Neural crest cell (in vitro differentiated cells): ENCODE measurements at regions not wholly inside any gene's neighbourhood (a gene's known extent, or its start where the extent isn't known, plus 50 kb on each side); places are given as distances from the start of the nearest gene placed in this dataset.
A peak's percentile ranks its signal among the peaks of the same experiment; 100 is the strongest.

Source experiments
- DNase-seq: peaks from one replicate; pipeline ENCODE4 v3.0.0; 2021; ENCODE audit warnings: low read depth, mixed read lengths, low spot score
- H3K27ac Mint-ChIP-seq: one replicate; pipeline ENCODE4 v1.8.0; 2021; ENCODE audit warnings: mild to moderate bottlenecking, mixed read lengths; ENCODE audit not compliant: unreplicated experiment
- H3K27me3 Mint-ChIP-seq: 2 replicates; pipeline ENCODE4 v1.8.0; 2021; ENCODE audit warnings: low read depth, mild to moderate bottlenecking, mixed read lengths
- H3K36me3 Mint-ChIP-seq: 2 replicates; pipeline ENCODE4 v1.8.0; 2021; ENCODE audit warnings: low read depth, mild to moderate bottlenecking, mixed read lengths
- H3K4me1 Mint-ChIP-seq: 2 replicates; pipeline ENCODE4 v1.8.0; 2021; ENCODE audit warnings: mixed read lengths
- H3K4me3 Mint-ChIP-seq: one replicate; pipeline ENCODE4 v1.8.0; 2021; ENCODE audit warnings: mild to moderate bottlenecking, mixed read lengths
- H3K9me3 Mint-ChIP-seq: 2 replicates; pipeline ENCODE4 v1.8.0; 2021; ENCODE audit warnings: mixed read lengths
- CTCF ChIP-seq: fragments of 200-600 bp; sonication (generic); conservative IDR thresholded peaks from 2 replicates; pipeline ENCODE4 v1.5.0; 2021; ENCODE audit warnings: antibody characterized with exemption, mild to moderate bottlenecking

- H3K27me3 Mint-ChIP-seq, result no peaks in the 10 kb centered on the region
- TF ChIP-seq CTCF, result peak; percentile 66
These were observed 180.1 kb upstream of the MVB12B start for GRCh38 chr9:126146254-126147145.

GRCh38 chr9:126147186-126147935 is 179.3 kb upstream of the MVB12B start:
- no peak overlapping the region for H3K27ac Mint-ChIP-seq
- no peak for DNase-seq
- no peaks in the 10 kb centered on the region for H3K9me3 Mint-ChIP-seq
- no peak for TF ChIP-seq CTCF
- H3K27me3 Mint-ChIP-seq, result no peaks in the 10 kb centered on the region
- H3K4me1 Mint-ChIP-seq, result peaks cover 20% of the 10 kb centered on the region
- no peaks in the 10 kb centered on the region for H3K36me3 Mint-ChIP-seq
- no peak overlapping the region for H3K4me3 Mint-ChIP-seq

More at GRCh38 chr9:126146254-126147145, 180.1 kb upstream of the MVB12B start:
- peak; percentile 42 for DNase-seq
- H3K9me3 Mint-ChIP-seq, result no peaks in the 10 kb centered on the region
- H3K4me3 Mint-ChIP-seq, result no peak overlapping the region
- no peaks in the 10 kb centered on the region for H3K36me3 Mint-ChIP-seq
- peaks cover 20% of the 10 kb centered on the region for H3K4me1 Mint-ChIP-seq
- peak overlapping the region; percentile 40 for H3K27ac Mint-ChIP-seq

GRCh38 chr9:126147936-126148870 is 178.4 kb upstream of the MVB12B start:
- TF ChIP-seq CTCF, result no peak
- no peaks in the 10 kb centered on the region for H3K27me3 Mint-ChIP-seq
- DNase-seq, result no peak

GRCh38 chr9:126148994-126149393 is 177.6 kb upstream of the MVB12B start:
- Mint-ChIP-seq H3K4me1 (peaks cover 20% of the 10 kb centered on the region), H3K9me3 (peaks cover 4% of the 10 kb centered on the region), H3K27ac (no peak overlapping the region), H3K4me3 (no peak overlapping the region), H3K36me3 (no peaks in the 10 kb centered on the region), H3K27me3 (no peaks in the 10 kb centered on the region)
- TF ChIP-seq CTCF, result no peak
- DNase-seq, result no peak

More at GRCh38 chr9:126147936-126148870, 178.4 kb upstream of the MVB12B start:
- H3K27ac Mint-ChIP-seq, result no peak overlapping the region
- no peaks in the 10 kb centered on the region for H3K9me3 Mint-ChIP-seq
- peaks cover 20% of the 10 kb centered on the region for H3K4me1 Mint-ChIP-seq
- H3K4me3 Mint-ChIP-seq, result no peak overlapping the region
- H3K36me3 Mint-ChIP-seq, result no peaks in the 10 kb centered on the region

GRCh38 chr9:126149661-126150060 is 177.0 kb upstream of the MVB12B start:
- TF ChIP-seq CTCF, result no peak
- no peak for DNase-seq
- H3K4me1 Mint-ChIP-seq, result peaks cover 20% of the 10 kb centered on the region
- H3K27ac Mint-ChIP-seq, result no peak overlapping the region
- H3K27me3 Mint-ChIP-seq, result no peaks in the 10 kb centered on the region
- peaks cover 4% of the 10 kb centered on the region for H3K9me3 Mint-ChIP-seq
- H3K36me3 Mint-ChIP-seq, result no peaks in the 10 kb centered on the region
- no peak overlapping the region for H3K4me3 Mint-ChIP-seq
